Upper lobe of right lung (tissue), 1 donor: ENCODE measurements at regions not wholly inside any gene's neighbourhood (a gene's known extent, or its start where the extent isn't known, plus 50 kb on each side); places are given as distances from the start of the nearest gene placed in this dataset.

Experiments used
- ATAC-seq: fragments of 200-7000 bp; cut with Tn5 transposase; one replicate; pipeline ENCODE4 v1.9.1; 2020; ENCODE audit warnings: mild to moderate bottlenecking, moderate library complexity
- DNase-seq: peaks from one replicate; pipeline ENCODE4 v3.0.0-alpha.2; 2020
- H3K27ac ChIP-seq: fragments of 200-600 bp; one replicate; pipeline ENCODE4 v1.8.0; 2022
- H3K27me3 ChIP-seq: fragments of 200-600 bp; one replicate; pipeline ENCODE4 v1.8.0; 2022; ENCODE audit warnings: mild to moderate bottlenecking
- H3K36me3 ChIP-seq: fragments of 200-600 bp; one replicate; pipeline ENCODE4 v1.8.0; 2022
- H3K4me1 ChIP-seq: fragments of 200-600 bp; one replicate; pipeline ENCODE4 v1.8.0; 2022
- H3K4me3 ChIP-seq: fragments of 200-600 bp; one replicate; pipeline ENCODE4 v1.8.0; 2022; ENCODE audit warnings: mild to moderate bottlenecking
- H3K9me3 ChIP-seq: fragments of 200-600 bp; one replicate; pipeline ENCODE4 v1.8.0; 2022
- CTCF ChIP-seq: fragments of 200-600 bp; IDR thresholded peaks from one replicate; pipeline ENCODE4 v1.8.0; 2022; ENCODE audit warnings: antibody characterized with exemption
- intact Hi-C: fragments of 100-400 bp; cut with DNase I; formaldehyde crosslinking; loops from one replicate; pipeline ENCODE4 v1.11.0; 2022
- donor health status: DM: no; HTN: yes; CAD: no; lungs with severe emphysema.

DNA sequence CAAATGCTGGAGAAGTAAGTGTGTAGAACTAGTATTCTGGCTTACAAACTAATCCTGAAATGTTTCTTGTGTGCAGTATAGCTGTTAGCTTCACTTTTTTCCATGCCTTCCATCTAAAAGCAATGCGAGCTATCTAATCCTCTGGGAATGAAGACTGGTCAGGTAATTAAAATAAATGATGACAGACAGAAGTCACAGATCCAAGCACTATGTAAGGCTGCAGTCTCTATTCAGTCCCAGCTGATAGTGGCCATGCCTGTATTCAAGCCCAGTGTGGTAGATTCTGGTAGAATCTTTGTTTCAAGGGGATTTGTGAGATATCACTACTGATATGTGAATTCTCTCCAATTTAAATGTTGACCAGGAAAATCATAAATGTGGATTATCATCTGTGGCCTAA, 637.2 kb downstream of the TMTC2 start:
- TF ChIP-seq CTCF = no peak
- intact Hi-C loops = no loop called here
- H3K36me3 ChIP-seq = no peaks in the 10 kb centered on the region
- H3K27ac ChIP-seq = no peak overlapping the region
- H3K27me3 ChIP-seq = no peaks in the 10 kb centered on the region
- DNase-seq = no peak
- H3K9me3 ChIP-seq = no peaks in the 10 kb centered on the region
- ATAC-seq = no peak
- H3K4me3 ChIP-seq = no peak overlapping the region
- H3K4me1 ChIP-seq = no peaks in the 10 kb centered on the region

GRCh38 chr12:83322809-83323208, 636.1 kb downstream of the TMTC2 start:
- H3K4me3 ChIP-seq = no peak overlapping the region
- H3K9me3 ChIP-seq = no peaks in the 10 kb centered on the region
- DNase-seq (no peak), ATAC-seq (no peak)
- no peaks in the 10 kb centered on the region for H3K27me3 ChIP-seq
- H3K27ac ChIP-seq = no peak overlapping the region
- no peaks in the 10 kb centered on the region for H3K36me3 ChIP-seq
- TF ChIP-seq CTCF = no peak
- intact Hi-C loops = no loop called here
- H3K4me1 ChIP-seq = no peaks in the 10 kb centered on the region

DNA sequence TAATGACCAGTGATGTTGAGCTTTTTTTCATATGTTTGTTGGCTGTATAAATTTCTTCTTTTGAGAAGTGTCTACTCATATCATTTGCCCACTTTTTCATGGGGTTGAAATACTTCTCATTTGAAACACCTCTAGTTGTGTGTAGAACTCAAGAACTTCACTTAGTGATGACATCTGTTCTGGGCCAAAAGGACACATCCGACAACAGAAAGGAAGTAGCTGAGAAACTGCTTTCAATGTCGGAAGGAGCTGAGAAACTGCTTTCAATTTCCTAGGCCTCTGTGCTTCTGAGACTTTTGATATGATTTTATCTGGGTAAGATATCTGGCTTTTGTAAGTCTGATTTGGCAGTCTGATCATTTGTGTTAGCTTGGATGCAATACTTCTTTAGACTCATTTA, 635.3 kb downstream of the TMTC2 start:
- no peak overlapping the region for H3K4me3 ChIP-seq
- ATAC-seq (no peak), DNase-seq (no peak)
- H3K27ac ChIP-seq = no peak overlapping the region
- H3K4me1 ChIP-seq = no peaks in the 10 kb centered on the region
- no peaks in the 10 kb centered on the region for H3K36me3 ChIP-seq
- H3K9me3 ChIP-seq = no peaks in the 10 kb centered on the region
- intact Hi-C loops = no loop called here
- no peak for TF ChIP-seq CTCF
- no peaks in the 10 kb centered on the region for H3K27me3 ChIP-seq

- no peak overlapping the region for H3K27ac ChIP-seq
- no peak for TF ChIP-seq CTCF
- H3K27me3 ChIP-seq = no peaks in the 10 kb centered on the region
- H3K36me3 ChIP-seq = no peaks in the 10 kb centered on the region
- ATAC-seq (no peak), DNase-seq (no peak)
- H3K4me3 ChIP-seq = no peak overlapping the region
- intact Hi-C loops = no loop called here
- H3K4me1 ChIP-seq = no peaks in the 10 kb centered on the region
- H3K9me3 ChIP-seq = no peaks in the 10 kb centered on the region
These were observed 633.6 kb downstream of the TMTC2 start for GRCh38 chr12:83320350-83320749.

GRCh38 chr12:83318386-83319098, 631.8 kb downstream of the TMTC2 start:
- Histone ChIP-seq H3K4me3 (no peak overlapping the region), H3K9me3 (no peaks in the 10 kb centered on the region), H3K27me3 (no peaks in the 10 kb centered on the region), H3K4me1 (no peaks in the 10 kb centered on the region), H3K27ac (no peak overlapping the region), H3K36me3 (no peaks in the 10 kb centered on the region)
- ATAC-seq (no peak), DNase-seq (no peak)
- intact Hi-C loops = no loop called here
- TF ChIP-seq CTCF = no peak

DNA sequence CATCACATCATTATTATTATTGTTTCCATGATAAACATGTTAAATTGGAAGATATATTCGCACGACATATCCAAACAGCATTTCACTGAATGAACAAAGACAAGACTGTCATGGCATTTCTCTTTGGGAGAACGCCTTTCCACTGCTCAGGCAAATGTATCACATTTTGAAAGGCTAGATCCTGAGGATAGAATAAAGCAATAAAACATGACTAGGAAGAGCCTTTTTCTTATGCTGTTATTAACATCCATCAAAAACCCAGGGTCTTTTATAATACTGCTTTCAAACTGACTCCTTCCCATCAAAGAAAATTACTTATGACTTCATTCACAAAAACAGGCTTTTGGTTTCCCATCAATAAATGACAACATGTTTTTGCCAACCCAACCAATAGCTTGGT, 630.9 kb downstream of the TMTC2 start:
- H3K4me1 ChIP-seq = no peaks in the 10 kb centered on the region
- no peaks in the 10 kb centered on the region for H3K36me3 ChIP-seq
- ATAC-seq (no peak), DNase-seq (no peak)
- intact Hi-C loops = no loop called here
- no peaks in the 10 kb centered on the region for H3K9me3 ChIP-seq
- H3K4me3 ChIP-seq = no peak overlapping the region
- no peak overlapping the region for H3K27ac ChIP-seq
- no peak for TF ChIP-seq CTCF
- H3K27me3 ChIP-seq = no peaks in the 10 kb centered on the region
